ENCODE measurements at regions not wholly inside any gene's neighbourhood (a gene's known extent, or its start where the extent isn't known, plus 50 kb on each side); places are given as distances from the start of the nearest gene placed in this dataset.

- TF ChIP-seq, protein P1, sequence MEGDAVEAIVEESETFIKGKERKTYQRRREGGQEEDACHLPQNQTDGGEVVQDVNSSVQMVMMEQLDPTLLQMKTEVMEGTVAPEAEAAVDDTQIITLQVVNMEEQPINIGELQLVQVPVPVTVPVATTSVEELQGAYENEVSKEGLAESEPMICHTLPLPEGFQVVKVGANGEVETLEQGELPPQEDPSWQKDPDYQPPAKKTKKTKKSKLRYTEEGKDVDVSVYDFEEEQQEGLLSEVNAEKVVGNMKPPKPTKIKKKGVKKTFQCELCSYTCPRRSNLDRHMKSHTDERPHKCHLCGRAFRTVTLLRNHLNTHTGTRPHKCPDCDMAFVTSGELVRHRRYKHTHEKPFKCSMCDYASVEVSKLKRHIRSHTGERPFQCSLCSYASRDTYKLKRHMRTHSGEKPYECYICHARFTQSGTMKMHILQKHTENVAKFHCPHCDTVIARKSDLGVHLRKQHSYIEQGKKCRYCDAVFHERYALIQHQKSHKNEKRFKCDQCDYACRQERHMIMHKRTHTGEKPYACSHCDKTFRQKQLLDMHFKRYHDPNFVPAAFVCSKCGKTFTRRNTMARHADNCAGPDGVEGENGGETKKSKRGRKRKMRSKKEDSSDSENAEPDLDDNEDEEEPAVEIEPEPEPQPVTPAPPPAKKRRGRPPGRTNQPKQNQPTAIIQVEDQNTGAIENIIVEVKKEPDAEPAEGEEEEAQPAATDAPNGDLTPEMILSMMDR (conservative IDR thresholded peaks at IDR 0.05) = no peak
- TF ChIP-seq EZH2 (IDR thresholded peaks at IDR 0.05; ENCODE audit: low read depth) = no peak
Measured at GRCh38 chr6:134397676-134398075, 79.8 kb upstream of the SGK1 start.
